ENCODE measurements at regions not wholly inside any gene's neighbourhood (a gene's known extent, or its start where the extent isn't known, plus 50 kb on each side); places are given as distances from the start of the nearest gene placed in this dataset.

- no peak for DNase-seq (ENCODE audit: low spot score)
- intact Hi-C loops (cut with DNase I) = no loop called here
- ATAC-seq = no peak
Observed at GRCh38 chr6:65948062-65948461, 241.0 kb upstream of the EYS start.

DNA sequence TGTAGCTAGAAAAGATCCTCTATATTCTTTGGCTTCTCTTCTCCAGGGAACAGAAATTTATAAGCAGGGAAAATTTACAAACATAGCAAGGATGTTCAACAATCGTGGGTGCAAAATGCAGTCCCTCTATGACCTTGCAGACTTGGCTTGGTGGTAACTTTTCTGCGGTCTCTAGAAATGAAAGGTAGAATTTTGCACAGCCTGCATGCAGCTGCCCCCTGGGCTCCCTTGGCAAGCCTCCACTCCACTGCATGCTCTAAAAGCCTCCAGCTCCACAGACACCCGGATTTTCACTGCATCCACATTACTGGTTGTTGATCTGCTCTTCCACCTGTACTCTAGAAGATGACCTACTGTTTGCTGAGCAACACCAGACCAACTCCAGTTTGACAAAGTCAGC is 236.5 kb upstream of the EYS start:
- DNase-seq (ENCODE audit: low spot score) (no peak), ATAC-seq (no peak)

DNA sequence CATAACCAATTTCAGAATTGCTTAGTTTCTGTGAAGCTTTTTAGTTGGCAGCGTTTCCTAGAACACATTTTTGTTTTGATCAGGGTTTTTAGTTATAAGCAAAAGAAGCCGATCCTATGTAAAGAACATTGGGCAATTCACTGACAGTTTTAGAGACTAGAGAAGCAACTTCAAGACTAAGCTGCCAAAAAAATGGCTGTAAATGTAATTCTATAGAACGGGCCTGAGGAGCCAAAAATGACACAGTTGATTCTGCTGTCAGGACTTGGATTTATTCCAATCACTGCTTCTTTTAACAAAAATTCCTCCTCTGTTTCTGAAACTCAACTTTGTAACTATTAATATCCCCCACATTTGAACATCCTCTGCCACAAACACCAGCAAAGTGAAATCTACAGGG is 236.0 kb upstream of the EYS start:
- no peak for DNase-seq (ENCODE audit: low spot score)
- ATAC-seq = no peak
- intact Hi-C loops (cut with DNase I) = no loop called here

More for the DNA sequence above, 236.5 kb upstream of the EYS start:
- intact Hi-C loops (cut with DNase I) = no loop called here

GRCh38 chr6:65938000-65938399 is 231.0 kb upstream of the EYS start:
- DNase-seq (ENCODE audit: low spot score) (no peak), ATAC-seq (peak; percentile 53)
- intact Hi-C loops (cut with DNase I) = no loop called here

DNA sequence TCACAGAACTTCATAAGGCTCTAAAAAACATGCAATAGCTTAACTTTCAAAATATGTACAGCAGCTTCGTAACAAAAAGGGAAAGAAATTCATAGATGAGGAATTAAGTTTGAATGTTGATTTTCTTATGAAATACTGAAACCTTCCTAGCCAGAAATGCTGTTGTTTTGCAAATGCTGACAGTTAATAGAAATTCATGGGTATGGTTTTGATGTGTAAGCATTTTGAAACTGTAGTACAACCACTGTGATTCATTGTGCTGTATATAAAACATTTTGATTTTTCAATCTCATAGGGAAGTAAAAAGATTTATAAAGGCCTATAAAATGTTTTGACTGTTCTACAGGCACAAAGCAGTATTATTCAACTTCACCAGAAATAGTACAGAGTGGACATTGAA is 228.4 kb upstream of the EYS start:
- DNase-seq (ENCODE audit: low spot score) (no peak), ATAC-seq (no peak)
- intact Hi-C loops (cut with DNase I) = no loop called here

DNA sequence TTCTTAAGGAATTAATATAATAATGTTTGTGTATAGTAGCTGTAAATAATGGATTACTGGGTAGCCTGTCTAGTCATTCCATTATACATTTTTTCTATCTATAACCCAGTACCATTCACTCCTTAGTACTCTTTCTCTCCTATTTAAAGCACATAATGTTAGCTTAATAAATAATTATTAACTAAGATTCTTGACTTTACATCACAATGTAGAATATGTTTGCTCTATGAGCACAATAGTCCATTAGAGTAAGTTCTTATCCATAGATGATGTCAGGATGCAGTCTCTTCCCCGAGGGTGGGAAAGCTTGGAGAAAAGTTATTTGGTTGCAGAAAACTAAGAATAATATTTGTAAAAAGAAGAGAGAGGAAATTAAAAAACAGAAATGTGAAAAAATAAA is 226.4 kb upstream of the EYS start:
- ATAC-seq (no peak), DNase-seq (ENCODE audit: low spot score) (no peak)
- intact Hi-C loops (cut with DNase I) = no loop called here

- ATAC-seq (no peak), DNase-seq (ENCODE audit: low spot score) (no peak)
- intact Hi-C loops (cut with DNase I) = no loop called here
Observed at GRCh38 chr6:65927141-65927540, 220.1 kb upstream of the EYS start.

DNA sequence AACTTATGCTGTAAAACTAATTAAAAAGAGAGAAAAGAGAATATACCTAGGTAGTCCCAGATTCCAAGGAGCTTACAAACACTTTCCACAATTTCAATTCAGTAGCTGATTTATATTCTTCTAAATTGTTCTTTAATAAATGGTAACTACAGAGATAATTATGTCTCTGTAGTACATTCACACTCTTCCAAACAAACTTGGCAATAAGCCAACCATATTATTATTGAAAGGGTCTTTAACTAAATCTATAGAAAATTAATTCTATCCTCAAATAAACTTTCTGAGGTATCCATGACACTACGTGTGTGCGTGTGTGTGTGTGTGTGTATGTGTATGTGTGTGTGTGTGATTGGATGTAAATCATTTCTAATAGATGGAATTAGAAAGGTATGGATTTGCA is 217.4 kb upstream of the EYS start:
- no peak for DNase-seq (ENCODE audit: low spot score)
- intact Hi-C loops (cut with DNase I) = no loop called here
- no peak for ATAC-seq

GRCh38 chr6:65922049-65922448 is 215.0 kb upstream of the EYS start:
- intact Hi-C loops (cut with DNase I) = no loop called here
- DNase-seq (ENCODE audit: low spot score) = no peak
- no peak for ATAC-seq

DNA sequence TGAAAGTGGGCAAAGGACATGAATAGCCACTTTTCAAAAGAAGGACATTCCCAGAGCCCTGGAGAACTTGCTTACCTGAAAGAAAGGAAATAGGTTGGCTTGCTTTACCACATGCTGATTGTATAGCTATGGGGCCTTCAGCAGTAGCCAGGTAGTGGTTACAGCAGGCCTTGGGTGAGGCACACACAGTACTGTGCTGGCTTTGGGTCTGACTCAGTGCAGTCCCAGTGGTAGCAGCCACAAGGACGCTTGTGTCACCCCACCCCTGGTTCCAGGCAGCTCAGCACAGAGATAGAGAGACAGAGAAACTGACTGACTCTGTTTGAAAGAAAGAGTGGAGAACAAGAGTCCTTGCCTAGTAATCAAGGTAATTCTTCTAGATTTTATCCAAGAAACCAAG is 201.0 kb upstream of the EYS start:
- ATAC-seq = no peak
- intact Hi-C loops (cut with DNase I) = no loop called here
- DNase-seq (ENCODE audit: low spot score) = no peak

- intact Hi-C loops (cut with DNase I) = loop anchor here (5.0 kb wide), 1 partner anchor 512 kb away; no protein-coding TSS in a partner anchor
- DNase-seq (ENCODE audit: low spot score) = no peak
- no peak for ATAC-seq
Observed at GRCh38 chr6:65903992-65904391, 197.0 kb upstream of the EYS start.

- intact Hi-C loops (cut with DNase I) = loop anchor here (5.0 kb wide), 1 partner anchor 509 kb away; no protein-coding TSS in a partner anchor
- DNase-seq (ENCODE audit: low spot score) = no peak
- no peak for ATAC-seq
Observed at GRCh38 chr6:65900928-65901327, 193.9 kb upstream of the EYS start.

DNA sequence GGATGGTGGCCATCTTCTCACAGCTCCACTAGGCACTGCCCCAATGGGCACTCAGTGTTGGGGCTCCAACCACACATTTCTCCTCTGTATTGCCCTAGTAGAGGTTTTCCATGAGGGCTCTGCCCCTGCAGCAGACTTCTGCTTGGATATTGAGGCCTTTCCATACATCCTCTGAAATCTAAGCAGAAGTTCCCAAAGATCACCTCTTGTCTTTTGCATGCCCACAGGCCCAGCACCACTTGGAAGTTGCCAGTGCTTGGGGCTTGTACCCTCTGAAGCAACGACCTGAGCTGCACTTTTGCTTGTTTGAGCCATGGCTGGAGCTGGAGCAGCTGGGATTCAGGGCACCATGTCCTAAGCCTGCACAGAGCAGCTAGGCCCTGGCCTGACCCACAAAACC is 189.1 kb upstream of the EYS start:
- intact Hi-C loops (cut with DNase I) = no loop called here
- no peak for ATAC-seq
- no peak for DNase-seq (ENCODE audit: low spot score)

GRCh38 chr6:65876668-65877067 is 169.6 kb upstream of the EYS start:
- intact Hi-C loops (cut with DNase I) = no loop called here
- ATAC-seq = no peak
- DNase-seq (ENCODE audit: low spot score) = no peak

DNA sequence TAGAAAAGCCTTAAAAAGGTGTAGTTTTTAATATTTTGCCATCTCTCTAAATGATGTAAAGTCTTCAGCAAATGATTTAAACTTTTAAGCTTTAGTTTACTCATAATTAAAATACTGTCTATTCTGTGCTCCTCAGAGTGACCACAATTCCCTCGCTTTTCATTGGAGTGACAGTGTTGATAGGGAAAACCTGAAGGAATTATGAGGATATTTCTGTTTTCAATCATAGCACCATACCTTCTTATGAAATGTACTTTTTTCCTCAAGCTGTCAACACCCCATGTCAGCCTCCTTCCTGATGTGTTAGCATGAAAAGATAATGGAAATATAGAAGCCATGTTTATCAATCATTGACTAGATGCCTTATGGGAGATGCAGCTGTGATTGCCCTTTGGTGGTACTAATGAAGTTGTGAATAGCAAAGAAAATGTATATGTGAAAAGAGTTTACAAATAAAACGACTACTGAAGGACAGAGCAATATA is 145.4 kb upstream of the EYS start:
- DNase-seq (ENCODE audit: low spot score) = no peak
- no peak for ATAC-seq
- intact Hi-C loops (cut with DNase I) = no loop called here

- intact Hi-C loops (cut with DNase I) = no loop called here
- no peak for ATAC-seq
Observed at GRCh38 chr6:65830151-65830550, 123.1 kb upstream of the EYS start.

GRCh38 chr6:65819152-65819551 is 112.1 kb upstream of the EYS start:
- intact Hi-C loops (cut with DNase I) = no loop called here
- ATAC-seq = no peak

More at GRCh38 chr6:65830151-65830550, 123.1 kb upstream of the EYS start:
- no peak for DNase-seq (ENCODE audit: low spot score)

GRCh38 chr6:65818576-65818975 is 111.5 kb upstream of the EYS start:
- DNase-seq (ENCODE audit: low spot score) (no peak), ATAC-seq (no peak)
- intact Hi-C loops (cut with DNase I) = no loop called here

More at GRCh38 chr6:65819152-65819551, 112.1 kb upstream of the EYS start:
- DNase-seq (ENCODE audit: low spot score) = no peak

- no peak for ATAC-seq
- no peak for DNase-seq (ENCODE audit: low spot score)
- intact Hi-C loops (cut with DNase I) = no loop called here
Observed at GRCh38 chr6:65816991-65817390, 110.0 kb upstream of the EYS start.

GRCh38 chr6:65814071-65814470 is 107.0 kb upstream of the EYS start:
- ATAC-seq = no peak
- DNase-seq (ENCODE audit: low spot score) = no peak
- intact Hi-C loops (cut with DNase I) = no loop called here

GRCh38 chr6:65803186-65803585 is 96.2 kb upstream of the EYS start:
- DNase-seq (ENCODE audit: low spot score) = no peak
- ATAC-seq = no peak
- intact Hi-C loops (cut with DNase I) = no loop called here

- ATAC-seq (no peak), DNase-seq (ENCODE audit: low spot score) (no peak)
- intact Hi-C loops (cut with DNase I) = no loop called here
Observed at GRCh38 chr6:65799389-65799788, 92.4 kb upstream of the EYS start.
